ENCODE measurements at regions not wholly inside any gene's neighbourhood (a gene's known extent, or its start where the extent isn't known, plus 50 kb on each side); places are given as distances from the start of the nearest gene placed in this dataset.
"Not testable (repeated sequence)": the region's sequence is repeated elsewhere in the genome, so short reads cannot be mapped to it uniquely, and the experiment has no call there.

- no peak for DNase-seq
- intact Hi-C loops (cut with DNase I), result no loop called here
- no peak for ATAC-seq (ENCODE audit: poor library complexity)
Measured at GRCh38 chr13:109957875-109958274, 171.5 kb upstream of the IRS2 start.

DNA sequence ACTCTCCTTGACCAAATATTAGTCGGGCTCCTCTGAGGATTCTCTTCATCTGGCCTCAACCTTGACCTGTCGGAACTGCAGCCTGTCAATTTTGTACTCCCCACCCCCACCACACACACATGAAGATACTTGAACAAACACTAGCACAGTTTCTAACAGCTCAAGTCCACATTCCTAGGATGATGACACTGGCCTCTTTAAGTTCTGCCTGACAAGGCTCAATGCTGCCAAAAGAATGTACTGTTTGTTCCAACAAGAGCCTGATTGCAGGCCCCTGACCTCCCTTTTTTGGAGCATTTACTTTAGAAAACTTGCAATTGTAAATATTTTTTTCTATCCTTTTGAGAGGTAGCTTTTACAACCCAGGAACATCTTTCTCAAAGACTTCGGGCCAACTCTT, 169.2 kb upstream of the IRS2 start:
- intact Hi-C loops (cut with DNase I), result no loop called here
- ATAC-seq (ENCODE audit: poor library complexity), result peak; percentile 63
- DNase-seq, result no peak

GRCh38 chr13:109954441-109954840, 168.1 kb upstream of the IRS2 start:
- intact Hi-C loops (cut with DNase I), result no loop called here
- DNase-seq (no peak), ATAC-seq (ENCODE audit: poor library complexity) (no peak)

DNA sequence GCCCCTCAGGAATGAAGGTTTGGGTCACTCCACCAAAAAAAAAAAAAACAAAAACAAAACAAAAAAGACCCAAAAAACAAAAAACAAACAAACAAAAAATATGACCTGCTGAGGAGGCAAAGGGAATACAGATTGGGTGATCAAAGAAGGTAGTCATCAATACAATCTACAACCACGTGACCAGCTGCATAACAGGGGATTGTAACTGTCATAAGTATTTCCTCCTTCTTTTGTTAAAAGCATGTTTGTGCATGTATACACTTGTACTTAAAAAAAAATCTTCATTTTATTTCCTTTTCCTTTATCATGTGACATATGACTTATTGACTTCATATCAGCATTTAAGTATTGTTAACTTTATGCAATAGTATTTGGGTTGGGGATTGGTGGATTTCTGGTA, 165.1 kb upstream of the IRS2 start:
- ATAC-seq (ENCODE audit: poor library complexity) (no peak), DNase-seq (no peak)
- intact Hi-C loops (cut with DNase I), result no loop called here

DNA sequence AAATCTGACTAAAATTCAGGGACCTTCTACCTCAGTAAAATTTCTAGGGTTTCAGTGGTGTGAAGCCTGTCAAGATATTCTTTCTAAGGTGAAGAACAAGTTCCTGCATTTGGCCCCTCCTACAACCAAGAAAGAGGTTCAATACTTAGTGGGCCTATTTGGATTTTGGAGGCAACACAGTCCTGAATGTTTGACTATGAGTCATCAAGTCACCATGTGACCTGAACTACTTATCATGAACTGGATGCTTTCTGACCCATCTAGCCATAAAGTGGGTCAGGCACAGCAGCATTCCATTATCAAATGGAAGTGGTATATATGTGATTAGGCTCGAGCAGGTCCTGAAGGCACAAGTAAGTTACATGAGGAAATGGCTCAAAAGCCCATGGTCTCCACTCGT, 163.0 kb upstream of the IRS2 start:
- intact Hi-C loops (cut with DNase I), result no loop called here
- ATAC-seq (ENCODE audit: poor library complexity) (no peak), DNase-seq (no peak)

- intact Hi-C loops (cut with DNase I), result no loop called here
- ATAC-seq (ENCODE audit: poor library complexity) (no peak), DNase-seq (no peak)
Measured at GRCh38 chr13:109947006-109947405, 160.6 kb upstream of the IRS2 start.

GRCh38 chr13:109945206-109945960, 159.0 kb upstream of the IRS2 start:
- intact Hi-C loops (cut with DNase I), result no loop called here
- DNase-seq (no peak), ATAC-seq (ENCODE audit: poor library complexity) (no peak)

DNA sequence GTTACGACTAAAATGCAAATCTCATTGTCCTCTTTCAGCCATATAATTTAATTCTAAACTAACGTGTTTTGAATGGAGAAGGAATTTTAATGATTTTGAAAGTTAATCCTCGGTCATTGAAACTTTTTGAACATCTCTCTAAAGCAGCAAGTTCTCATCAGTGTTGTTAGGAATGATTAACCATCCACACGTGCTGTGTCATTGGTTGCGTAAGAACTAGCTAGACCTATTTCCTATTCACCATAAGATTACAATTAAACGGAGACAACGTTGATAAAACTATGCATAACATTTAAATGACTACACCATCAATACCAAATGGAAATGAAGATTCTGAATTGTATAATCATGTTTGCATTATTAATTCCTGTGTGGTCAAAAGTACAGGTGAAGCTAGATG, 155.6 kb upstream of the IRS2 start:
- intact Hi-C loops (cut with DNase I), result no loop called here
- no peak for DNase-seq
- no peak for ATAC-seq (ENCODE audit: poor library complexity)

- DNase-seq, result no peak
- ATAC-seq (ENCODE audit: poor library complexity), result no peak
- intact Hi-C loops (cut with DNase I), result no loop called here
Measured at GRCh38 chr13:109941221-109941620, 154.8 kb upstream of the IRS2 start.

- DNase-seq, result no peak
- no peak for ATAC-seq (ENCODE audit: poor library complexity)
- intact Hi-C loops (cut with DNase I), result no loop called here
Measured at GRCh38 chr13:109940637-109941036, 154.3 kb upstream of the IRS2 start.

DNA sequence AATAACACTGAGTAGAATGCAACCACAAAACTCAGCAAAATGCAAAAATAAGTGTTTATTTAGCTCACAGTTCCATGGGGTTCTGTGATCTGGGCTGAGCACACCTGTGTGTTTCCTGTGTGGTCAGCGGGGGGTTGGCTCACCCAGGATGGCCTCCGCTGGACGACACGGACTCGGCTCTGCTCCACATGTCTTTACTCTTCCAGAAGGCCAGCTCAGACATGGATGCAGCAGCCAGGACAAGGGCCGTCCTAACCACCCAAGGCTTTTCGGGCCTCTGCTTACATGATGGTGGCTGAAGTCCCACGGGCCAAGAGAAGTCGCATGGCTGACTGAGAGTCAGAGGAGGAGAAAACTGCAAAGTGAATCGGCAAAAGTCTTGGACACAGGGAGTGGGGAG, 153.5 kb upstream of the IRS2 start:
- DNase-seq, result no peak
- intact Hi-C loops (cut with DNase I), result no loop called here
- no peak for ATAC-seq (ENCODE audit: poor library complexity)

GRCh38 chr13:109939180-109939579, 152.8 kb upstream of the IRS2 start:
- ATAC-seq (ENCODE audit: poor library complexity) (no peak), DNase-seq (no peak)
- intact Hi-C loops (cut with DNase I), result no loop called here

- intact Hi-C loops (cut with DNase I), result no loop called here
- DNase-seq (no peak), ATAC-seq (ENCODE audit: poor library complexity) (peak; percentile 55)
Measured at GRCh38 chr13:109938255-109938936, 152.0 kb upstream of the IRS2 start.

GRCh38 chr13:109934520-109934919, 148.1 kb upstream of the IRS2 start:
- ATAC-seq (ENCODE audit: poor library complexity); intact Hi-C loops (cut with DNase I); DNase-seq: not testable (repeated sequence)

DNA sequence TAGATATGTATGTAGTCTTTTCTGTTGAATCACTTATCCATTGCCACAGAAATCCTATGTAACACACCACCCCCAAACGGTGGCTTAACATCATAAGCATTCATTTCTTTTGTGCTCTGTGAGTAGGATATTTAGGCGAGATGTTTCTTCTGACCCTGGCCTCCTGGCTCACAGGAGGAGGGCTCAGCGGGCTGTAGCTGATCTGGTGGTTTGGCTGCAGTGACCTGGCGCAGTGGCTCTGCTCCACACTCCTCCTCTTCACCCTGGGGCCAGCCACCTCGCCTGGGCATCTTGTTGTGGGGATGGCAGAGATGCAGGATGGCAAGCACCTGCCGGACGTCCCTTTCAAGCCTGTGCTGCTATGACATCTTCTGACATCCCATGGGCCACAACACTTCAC, 147.1 kb upstream of the IRS2 start:
- intact Hi-C loops (cut with DNase I), result no loop called here
- DNase-seq (no peak), ATAC-seq (ENCODE audit: poor library complexity) (no peak)

GRCh38 chr13:109924376-109924775, 138.0 kb upstream of the IRS2 start:
- intact Hi-C loops (cut with DNase I), result no loop called here
- ATAC-seq (ENCODE audit: poor library complexity) (no peak), DNase-seq (no peak)

DNA sequence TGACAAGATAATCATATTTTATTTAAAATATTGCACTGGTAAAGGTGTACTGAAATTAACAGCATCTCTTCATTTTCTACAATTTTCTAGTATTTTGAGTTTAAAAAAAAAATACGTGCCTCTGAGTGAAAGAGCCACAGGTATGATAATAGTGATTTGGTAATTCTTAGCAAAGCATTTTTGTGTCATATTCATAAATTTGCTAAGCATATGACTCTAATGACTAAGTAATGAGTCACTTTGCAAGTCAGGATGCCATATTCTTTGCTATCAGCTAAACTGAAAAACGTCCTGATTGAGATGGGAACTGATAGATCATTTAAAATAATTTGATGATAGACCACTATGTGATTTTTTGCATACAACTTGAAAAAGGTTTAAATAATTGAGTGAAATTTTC, 136.1 kb upstream of the IRS2 start:
- intact Hi-C loops (cut with DNase I), result no loop called here
- ATAC-seq (ENCODE audit: poor library complexity) (no peak), DNase-seq (no peak)

DNA sequence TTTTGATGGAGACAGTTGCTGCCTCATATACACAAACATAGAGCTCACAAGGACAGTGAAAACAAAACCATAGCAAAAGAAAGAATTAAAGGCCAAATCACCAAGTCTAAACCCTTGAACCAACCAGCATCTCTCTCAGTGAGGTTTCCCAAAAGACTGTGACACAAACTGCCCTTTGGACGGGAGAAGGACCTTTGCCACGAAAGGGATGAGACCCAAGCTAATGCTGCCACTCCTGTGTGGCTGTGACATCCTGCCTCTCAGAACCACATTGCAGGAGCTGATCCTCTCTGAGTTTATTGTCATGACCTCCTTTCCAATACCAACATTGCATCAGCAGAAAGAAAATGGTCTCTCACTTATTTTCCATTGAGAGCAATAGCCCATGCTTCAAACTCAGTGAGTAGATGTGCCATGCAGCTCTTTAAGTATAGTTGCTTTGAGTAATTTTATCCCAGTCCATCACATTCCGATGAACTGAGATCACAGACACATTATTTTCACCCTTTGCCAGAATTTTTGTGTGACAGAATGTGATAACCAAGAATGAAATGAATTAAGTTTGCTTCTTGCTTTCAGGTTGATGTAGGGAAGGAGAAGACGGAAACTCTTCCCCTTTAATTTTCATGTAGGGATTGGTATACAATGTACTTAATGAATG, 133.5 kb upstream of the IRS2 start:
- intact Hi-C loops (cut with DNase I), result no loop called here
- no peak for DNase-seq
- ATAC-seq (ENCODE audit: poor library complexity), result no peak

DNA sequence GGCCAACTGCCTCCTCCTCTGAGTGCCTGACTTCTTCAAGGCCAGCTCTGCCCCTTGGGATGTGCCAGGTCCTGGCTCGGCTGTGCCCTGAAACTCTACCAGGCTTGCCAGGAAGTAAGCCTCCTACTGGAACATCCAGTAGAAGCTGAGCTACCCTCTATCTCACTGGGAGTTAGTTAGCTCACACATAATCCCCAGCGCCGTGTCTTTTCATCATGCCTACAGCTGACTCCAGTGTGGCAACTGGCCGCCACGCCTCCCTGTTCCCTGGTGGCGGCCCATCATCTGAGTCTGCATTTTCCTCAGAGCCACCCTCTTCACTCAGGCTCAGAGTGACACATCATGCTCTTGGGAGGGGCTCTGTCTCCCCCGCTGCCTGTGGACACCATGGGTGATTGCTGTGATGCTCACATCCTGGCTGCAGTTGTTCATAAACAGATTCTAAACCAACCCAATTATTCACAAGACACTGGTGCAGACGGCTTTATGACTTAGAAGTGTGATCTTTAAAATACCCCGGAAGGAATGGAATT, 131.9 kb upstream of the IRS2 start:
- intact Hi-C loops (cut with DNase I), result no loop called here
- ATAC-seq (ENCODE audit: poor library complexity) (no peak), DNase-seq (no peak)

DNA sequence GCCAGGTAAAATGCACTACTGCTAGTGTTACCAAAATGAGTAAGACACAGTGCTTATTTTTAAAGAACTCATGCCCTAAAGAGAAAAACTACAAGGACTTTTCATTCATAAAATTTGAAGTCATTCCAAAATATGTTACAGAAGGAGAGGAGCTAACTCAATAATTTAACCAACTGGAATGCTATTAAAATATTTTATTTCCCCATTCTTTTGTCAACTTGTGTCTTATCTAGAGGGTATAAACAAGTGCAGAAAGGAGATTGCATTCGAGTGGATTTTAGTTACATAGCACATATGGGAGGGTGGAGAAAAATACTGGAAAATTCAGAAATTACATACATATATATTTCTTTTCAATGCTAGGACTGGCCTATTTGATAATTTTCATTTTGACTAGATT, 131.0 kb upstream of the IRS2 start:
- DNase-seq (no peak), ATAC-seq (ENCODE audit: poor library complexity) (no peak)
- intact Hi-C loops (cut with DNase I), result no loop called here
